Astrocyte (in vitro differentiated cells and primary cell): ENCODE measurements at regions not wholly inside any gene's neighbourhood (a gene's known extent, or its start where the extent isn't known, plus 50 kb on each side); places are given as distances from the start of the nearest gene placed in this dataset.

Source experiments
- DNase-seq: peaks from one replicate; pipeline ENCODE4 v3.0.0-alpha.2; 2010; ENCODE audit warnings: low read depth
- FAIRE-seq: peaks from 2 replicates; lab custom pipeline; 2011; peaks lifted over from hg19 to GRCh38; lab: Jason Lieb, UNC
- H2AFZ ChIP-seq: 2 replicates; pipeline ENCODE4 v1.6.0; 2012; ENCODE audit warnings: low read depth, low read length, inconsistent platforms
- H3K27ac ChIP-seq: 2 replicates; pipeline ENCODE4 v1.5.1; 2011; ENCODE audit warnings: low read depth, low read length, inconsistent platforms
- H3K27me3 ChIP-seq: 2 replicates; pipeline ENCODE4 v1.6.0; 2011; ENCODE audit warnings: low read length, inconsistent platforms; ENCODE audit not compliant: insufficient read depth
- H3K36me3 ChIP-seq: 2 replicates; pipeline ENCODE4 v1.5.1; 2011; ENCODE audit warnings: low read length, inconsistent platforms; ENCODE audit not compliant: insufficient read depth
- H3K4me1 ChIP-seq: 2 replicates; pipeline ENCODE4 v1.5.1; 2011; ENCODE audit warnings: low read length, inconsistent platforms; ENCODE audit not compliant: insufficient read depth
- H3K4me2 ChIP-seq: 2 replicates; pipeline ENCODE4 v1.6.0; 2012; ENCODE audit warnings: low read length, inconsistent platforms
- H3K4me3 ChIP-seq: 2 replicates; pipeline ENCODE4 v1.5.1; 2011; ENCODE audit warnings: low read depth, mild to moderate bottlenecking, low read length, inconsistent platforms; ENCODE audit not compliant: insufficient read depth
- H3K79me2 ChIP-seq: 2 replicates; pipeline ENCODE4 v1.6.0; 2012; ENCODE audit warnings: mild to moderate bottlenecking, low read length, inconsistent platforms; ENCODE audit not compliant: insufficient read depth
- H3K9ac ChIP-seq: 2 replicates; pipeline ENCODE4 v1.6.0; 2012; ENCODE audit warnings: mild to moderate bottlenecking, low read length, inconsistent platforms
- H3K9me3 ChIP-seq: 2 replicates; pipeline ENCODE4 v1.5.1; 2012; ENCODE audit warnings: low read depth, mild to moderate bottlenecking, low read length, inconsistent platforms; ENCODE audit not compliant: insufficient read depth
- H4K20me1 ChIP-seq: 2 replicates; pipeline ENCODE4 v1.6.0; 2012; ENCODE audit warnings: low read length, inconsistent platforms; ENCODE audit not compliant: insufficient read depth
- H3K27ac Mint-ChIP-seq: one replicate; pipeline ENCODE4 v1.8.0; 2021; ENCODE audit warnings: mild to moderate bottlenecking, mixed read lengths; ENCODE audit not compliant: unreplicated experiment
- H3K27me3 Mint-ChIP-seq: one replicate; pipeline ENCODE4 v1.8.0; 2021; ENCODE audit warnings: low read depth, mixed read lengths; ENCODE audit not compliant: unreplicated experiment
- H3K36me3 Mint-ChIP-seq: one replicate; pipeline ENCODE4 v1.8.0; 2021; ENCODE audit warnings: low read depth, mixed read lengths; ENCODE audit not compliant: unreplicated experiment
- H3K4me1 Mint-ChIP-seq: one replicate; pipeline ENCODE4 v1.8.0; 2021; ENCODE audit warnings: low read depth, mixed read lengths; ENCODE audit not compliant: unreplicated experiment
- H3K4me3 Mint-ChIP-seq: one replicate; pipeline ENCODE4 v1.8.0; 2021; ENCODE audit warnings: mild to moderate bottlenecking, moderate library complexity, mixed read lengths; ENCODE audit not compliant: unreplicated experiment
- H3K9me3 Mint-ChIP-seq: one replicate; pipeline ENCODE4 v1.8.0; 2021; ENCODE audit warnings: mild to moderate bottlenecking, mixed read lengths; ENCODE audit not compliant: unreplicated experiment
- CTCF ChIP-seq: IDR thresholded peaks from 2 replicates; pipeline ENCODE4 v1.5.1; 2011; ENCODE audit warnings: low read depth, mild to moderate bottlenecking, inconsistent platforms, low read length, moderate library complexity; ENCODE audit not compliant: insufficient read depth
- EZH2 ChIP-seq: IDR thresholded peaks from 2 replicates; pipeline ENCODE4 v1.6.1; 2012; ENCODE audit warnings: mild to moderate bottlenecking, low read length, inconsistent platforms; ENCODE audit not compliant: insufficient read depth

GRCh38 chr10:128981251-128981650, 485.8 kb upstream of the MGMT start:
- Histone ChIP-seq H3K79me2 (no peaks in the 10 kb centered on the region), H3K4me2 (no peak overlapping the region), H4K20me1 (no peaks in the 10 kb centered on the region), H3K36me3 (no peaks in the 10 kb centered on the region), H3K27ac (no peak overlapping the region), H3K9ac (no peak overlapping the region), H3K27me3 (no peaks in the 10 kb centered on the region), H2AFZ (no peak overlapping the region), H3K4me1 (no peaks in the 10 kb centered on the region), H3K9me3 (peaks cover 10% of the 10 kb centered on the region), H3K4me3 (no peak overlapping the region)
- no peak overlapping the region for H3K4me3 Mint-ChIP-seq
- no peaks in the 10 kb centered on the region for H3K4me1 Mint-ChIP-seq
- no peak overlapping the region for H3K27ac Mint-ChIP-seq
- H3K9me3 Mint-ChIP-seq: no peaks in the 10 kb centered on the region
- TF ChIP-seq EZH2: no peak
- no peak for TF ChIP-seq CTCF
- DNase-seq (no peak), FAIRE-seq (no peak)
- H3K36me3 Mint-ChIP-seq: no peaks in the 10 kb centered on the region
- peaks cover 14% of the 10 kb centered on the region for H3K27me3 Mint-ChIP-seq

GRCh38 chr10:128981881-128982615, 485.0 kb upstream of the MGMT start:
- no peaks in the 10 kb centered on the region for H3K36me3 ChIP-seq
- Mint-ChIP-seq H3K27ac (no peak overlapping the region), H3K4me1 (no peaks in the 10 kb centered on the region), H3K27me3 (peaks cover 14% of the 10 kb centered on the region), H3K9me3 (no peaks in the 10 kb centered on the region), H3K4me3 (no peak overlapping the region), H3K36me3 (no peaks in the 10 kb centered on the region)
- H3K27ac ChIP-seq: no peak overlapping the region
- TF ChIP-seq CTCF (no peak), EZH2 (no peak)
- no peaks in the 10 kb centered on the region for H3K27me3 ChIP-seq
- H3K79me2 ChIP-seq: no peaks in the 10 kb centered on the region
- H4K20me1 ChIP-seq: no peaks in the 10 kb centered on the region
- DNase-seq: no peak
- H3K9me3 ChIP-seq: peaks cover 10% of the 10 kb centered on the region
- no peak overlapping the region for H3K9ac ChIP-seq
- H2AFZ ChIP-seq: no peak overlapping the region
- no peak overlapping the region for H3K4me2 ChIP-seq
- H3K4me1 ChIP-seq: no peaks in the 10 kb centered on the region
- H3K4me3 ChIP-seq: no peak overlapping the region
- FAIRE-seq: no peak

GRCh38 chr10:128982616-128982915, 484.5 kb upstream of the MGMT start:
- Histone ChIP-seq H3K9ac (no peak overlapping the region), H4K20me1 (no peaks in the 10 kb centered on the region), H3K79me2 (no peaks in the 10 kb centered on the region), H3K27ac (no peak overlapping the region), H3K9me3 (peaks cover 9% of the 10 kb centered on the region), H3K4me2 (no peak overlapping the region), H3K27me3 (no peaks in the 10 kb centered on the region), H3K4me3 (no peak overlapping the region), H2AFZ (no peak overlapping the region), H3K4me1 (no peaks in the 10 kb centered on the region), H3K36me3 (no peaks in the 10 kb centered on the region)
- no peaks in the 10 kb centered on the region for H3K9me3 Mint-ChIP-seq
- H3K27ac Mint-ChIP-seq: no peak overlapping the region
- no peaks in the 10 kb centered on the region for H3K4me1 Mint-ChIP-seq
- FAIRE-seq (no peak), DNase-seq (no peak)
- no peak overlapping the region for H3K4me3 Mint-ChIP-seq
- H3K36me3 Mint-ChIP-seq: no peaks in the 10 kb centered on the region
- TF ChIP-seq EZH2 (no peak), CTCF (no peak)
- H3K27me3 Mint-ChIP-seq: peaks cover 13% of the 10 kb centered on the region
